Loucy (cell line): ENCODE measurements at regions not wholly inside any gene's neighbourhood (a gene's known extent, or its start where the extent isn't known, plus 50 kb on each side); places are given as distances from the start of the nearest gene placed in this dataset.
"Not testable (repeated sequence)": the region's sequence is repeated elsewhere in the genome, so short reads cannot be mapped to it uniquely, and the experiment has no call there.

Experiments used
- H2AFZ ChIP-seq: fragments of 200-600 bp; sonication (generic); 2 replicates; pipeline ENCODE4 v1.6.0; 2016; ENCODE audit warnings: antibody characterized with exemption, mild to moderate bottlenecking, low read length, moderate library complexity
- H3F3A ChIP-seq: fragments of 200-600 bp; 2 replicates; pipeline ENCODE4 v1.6.0; 2016; ENCODE audit warnings: antibody characterized with exemption, low read depth, mild to moderate bottlenecking
- H3K27me3 ChIP-seq: fragments of 200-600 bp; sonication (generic); 2 replicates; pipeline ENCODE4 v1.6.1; 2014; ENCODE audit warnings: low read length, mild to moderate bottlenecking; ENCODE audit not compliant: insufficient read depth, poor library complexity, severe bottlenecking
- H3K36me3 ChIP-seq: fragments of 200-600 bp; sonication (generic); 2 replicates; pipeline ENCODE4 v1.6.1; 2016; ENCODE audit warnings: low read length; ENCODE audit not compliant: insufficient read depth
- H3K4me1 ChIP-seq: fragments of 200-600 bp; sonication (generic); 2 replicates; pipeline ENCODE4 v1.5.1; 2014; ENCODE audit warnings: low read length, mild to moderate bottlenecking; ENCODE audit not compliant: insufficient read depth, poor library complexity, severe bottlenecking
- H3K4me2 ChIP-seq: fragments of 200-600 bp; sonication (generic); 2 replicates; pipeline ENCODE4 v1.6.0; 2014; ENCODE audit warnings: antibody characterized with exemption, low read length, low read depth, mild to moderate bottlenecking; ENCODE audit not compliant: poor library complexity, severe bottlenecking
- H3K4me3 ChIP-seq: fragments of 200-600 bp; sonication (generic); 2 replicates; pipeline ENCODE4 v1.5.1; 2014; ENCODE audit warnings: low read length, mild to moderate bottlenecking, mixed read lengths; ENCODE audit not compliant: poor library complexity, severe bottlenecking
- H3K79me2 ChIP-seq: fragments of 200-600 bp; sonication (generic); 2 replicates; pipeline ENCODE4 v1.6.1; 2014; ENCODE audit warnings: low read length; ENCODE audit not compliant: insufficient read depth
- H3K9ac ChIP-seq: fragments of 200-600 bp; sonication (generic); 2 replicates; pipeline ENCODE4 v1.6.0; 2014; ENCODE audit warnings: mild to moderate bottlenecking, low read depth, low read length, moderate library complexity; ENCODE audit not compliant: poor library complexity, severe bottlenecking
- H3K9me2 ChIP-seq: fragments of 200-600 bp; sonication (generic); replicated peaks from 2 replicates; pipeline ENCODE4 v1.6.1; 2016; ENCODE audit warnings: low read depth, low read length, mixed read lengths
- H3K9me3 ChIP-seq: fragments of 200-600 bp; sonication (generic); 2 replicates; pipeline ENCODE4 v1.6.1; 2014; ENCODE audit warnings: mild to moderate bottlenecking, antibody characterized with exemption, low read length, low read depth; ENCODE audit not compliant: insufficient read depth
- H4K20me1 ChIP-seq: fragments of 200-600 bp; sonication (generic); 2 replicates; pipeline ENCODE4 v1.6.0; 2014; ENCODE audit warnings: antibody characterized with exemption, low read length, mild to moderate bottlenecking; ENCODE audit not compliant: insufficient read depth, poor library complexity, severe bottlenecking
- EZH2phosphoT487 ChIP-seq: fragments of 200-600 bp; IDR thresholded peaks from 2 replicates; pipeline ENCODE4 v1.6.1; 2018; ENCODE audit warnings: antibody characterized with exemption, mild to moderate bottlenecking, moderate library complexity, borderline replicate concordance
- TF ChIP-seq, protein P1 (sequence below): fragments of 200-600 bp; sonication (generic); conservative IDR thresholded peaks from 2 replicates; pipeline ENCODE4 v1.5.1; 2014; ENCODE audit warnings: mild to moderate bottlenecking, antibody characterized with exemption, low read length

GRCh38 chr5:84752780-84753179 is 368.1 kb upstream of the EDIL3 start:
- H3K9me2 ChIP-seq: no peaks in the 10 kb centered on the region
- no peaks in the 10 kb centered on the region for H3K79me2 ChIP-seq
- no peak overlapping the region for H3K4me3 ChIP-seq
- no peak overlapping the region for H3K9ac ChIP-seq
- H2AFZ ChIP-seq: no peak overlapping the region
- H3K36me3 ChIP-seq: no peaks in the 10 kb centered on the region
- TF ChIP-seq EZH2phosphoT487: no peak
- TF ChIP-seq, protein P1, sequence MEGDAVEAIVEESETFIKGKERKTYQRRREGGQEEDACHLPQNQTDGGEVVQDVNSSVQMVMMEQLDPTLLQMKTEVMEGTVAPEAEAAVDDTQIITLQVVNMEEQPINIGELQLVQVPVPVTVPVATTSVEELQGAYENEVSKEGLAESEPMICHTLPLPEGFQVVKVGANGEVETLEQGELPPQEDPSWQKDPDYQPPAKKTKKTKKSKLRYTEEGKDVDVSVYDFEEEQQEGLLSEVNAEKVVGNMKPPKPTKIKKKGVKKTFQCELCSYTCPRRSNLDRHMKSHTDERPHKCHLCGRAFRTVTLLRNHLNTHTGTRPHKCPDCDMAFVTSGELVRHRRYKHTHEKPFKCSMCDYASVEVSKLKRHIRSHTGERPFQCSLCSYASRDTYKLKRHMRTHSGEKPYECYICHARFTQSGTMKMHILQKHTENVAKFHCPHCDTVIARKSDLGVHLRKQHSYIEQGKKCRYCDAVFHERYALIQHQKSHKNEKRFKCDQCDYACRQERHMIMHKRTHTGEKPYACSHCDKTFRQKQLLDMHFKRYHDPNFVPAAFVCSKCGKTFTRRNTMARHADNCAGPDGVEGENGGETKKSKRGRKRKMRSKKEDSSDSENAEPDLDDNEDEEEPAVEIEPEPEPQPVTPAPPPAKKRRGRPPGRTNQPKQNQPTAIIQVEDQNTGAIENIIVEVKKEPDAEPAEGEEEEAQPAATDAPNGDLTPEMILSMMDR: no peak
- H3K9me3 ChIP-seq: no peaks in the 10 kb centered on the region
- H3K4me2 ChIP-seq: no peak overlapping the region
- H3K4me1 ChIP-seq: no peaks in the 10 kb centered on the region
- no peaks in the 10 kb centered on the region for H3F3A ChIP-seq
- no peaks in the 10 kb centered on the region for H3K27me3 ChIP-seq
- H4K20me1 ChIP-seq: no peaks in the 10 kb centered on the region

GRCh38 chr5:84748313-84748712 is 363.6 kb upstream of the EDIL3 start:
- Histone ChIP-seq H3K27me3 (no peaks in the 10 kb centered on the region), H3F3A (no peaks in the 10 kb centered on the region), H3K9ac (no peak overlapping the region), H3K36me3 (no peaks in the 10 kb centered on the region), H3K4me1 (no peaks in the 10 kb centered on the region), H2AFZ (no peak overlapping the region), H3K9me3 (no peaks in the 10 kb centered on the region), H4K20me1 (no peaks in the 10 kb centered on the region), H3K9me2 (no peaks in the 10 kb centered on the region), H3K4me3 (no peak overlapping the region), H3K79me2 (no peaks in the 10 kb centered on the region), H3K4me2 (no peak overlapping the region)
- TF ChIP-seq EZH2phosphoT487: no peak
- TF ChIP-seq, protein P1: no peak

- not testable (repeated sequence) for H3K9ac ChIP-seq, H3K4me3 ChIP-seq, H2AFZ ChIP-seq, H3K9me3 ChIP-seq, H3K79me2 ChIP-seq, H3K27me3 ChIP-seq, H3K4me2 ChIP-seq, H4K20me1 ChIP-seq, H3K36me3 ChIP-seq, H3K4me1 ChIP-seq, H3F3A ChIP-seq, H3K9me2 ChIP-seq
Measured at GRCh38 chr5:84746280-84746679, 361.6 kb upstream of the EDIL3 start.

DNA sequence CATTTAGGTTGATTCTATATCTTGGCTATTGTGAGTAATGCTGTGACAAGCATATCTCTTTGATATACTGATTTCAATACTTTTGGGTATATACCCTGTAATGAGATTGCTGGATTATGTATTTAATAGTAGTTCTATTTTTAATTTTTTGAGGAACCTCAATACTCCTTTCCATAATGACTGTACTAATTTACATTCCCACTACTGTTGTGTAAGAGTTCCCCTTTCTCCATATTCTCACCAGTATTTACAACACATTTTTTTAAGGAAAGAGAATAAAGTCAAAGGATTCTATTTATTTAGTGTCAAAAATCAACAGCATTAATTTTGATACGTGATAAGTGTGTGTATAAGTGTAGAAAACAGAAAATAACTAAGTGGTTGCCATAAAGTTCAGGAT is 356.4 kb upstream of the EDIL3 start:
- Histone ChIP-seq H3K9me2 (no peaks in the 10 kb centered on the region), H3K4me3 (no peak overlapping the region), H4K20me1 (no peaks in the 10 kb centered on the region), H3F3A (no peaks in the 10 kb centered on the region), H3K9ac (no peak overlapping the region), H3K79me2 (no peaks in the 10 kb centered on the region), H3K4me2 (no peak overlapping the region), H3K36me3 (no peaks in the 10 kb centered on the region), H3K4me1 (no peaks in the 10 kb centered on the region), H2AFZ (no peak overlapping the region), H3K27me3 (no peaks in the 10 kb centered on the region), H3K9me3 (no peaks in the 10 kb centered on the region)
- TF ChIP-seq EZH2phosphoT487: no peak
- TF ChIP-seq, protein P1: no peak
